GM13977 (cell line): ENCODE measurements at regions not wholly inside any gene's neighbourhood (a gene's known extent, or its start where the extent isn't known, plus 50 kb on each side); places are given as distances from the start of the nearest gene placed in this dataset.

Source experiments
- DNase-seq: peaks from one replicate; pipeline ENCODE4 v3.0.0; 2012; ENCODE audit warnings: low spot score
- CTCF ChIP-seq: IDR thresholded peaks from 2 replicates; pipeline ENCODE4 v1.5.1; 2012; ENCODE audit warnings: mild to moderate bottlenecking, control low read depth; ENCODE audit not compliant: insufficient read depth; ENCODE audit errors: extremely low read depth, missing control alignments
- in situ Hi-C: fragments of 300-500 bp; cut with MboI; formaldehyde crosslinking; loops from one replicate; pipeline ENCODE4 v1.12.0; 2022; ENCODE audit warnings: low sequenced_read_pairs, low pct_unique_long_range_greater_than_20kb, mixed read lengths, inconsistent platforms; ENCODE audit not compliant: unreplicated experiment

GRCh38 chr2:107062173-107062572 is 176.2 kb upstream of the ST6GAL2 start:
- no peak for TF ChIP-seq CTCF
- in situ Hi-C loops, result no loop called here
- no peak for DNase-seq

- in situ Hi-C loops, result no loop called here
- TF ChIP-seq CTCF, result no peak
- DNase-seq, result no peak
These were observed 176.7 kb upstream of the ST6GAL2 start for GRCh38 chr2:107062599-107063220.

- TF ChIP-seq CTCF, result no peak
- no peak for DNase-seq
- in situ Hi-C loops, result no loop called here
These were observed 177.3 kb upstream of the ST6GAL2 start for GRCh38 chr2:107063228-107063627.

GRCh38 chr2:107064750-107065149 is 178.8 kb upstream of the ST6GAL2 start:
- no peak for TF ChIP-seq CTCF
- in situ Hi-C loops, result no loop called here
- no peak for DNase-seq

GRCh38 chr2:107068069-107068916 is 182.3 kb upstream of the ST6GAL2 start:
- TF ChIP-seq CTCF, result no peak
- DNase-seq, result no peak
- in situ Hi-C loops, result no loop called here

- TF ChIP-seq CTCF, result no peak
- in situ Hi-C loops, result no loop called here
These were observed 183.9 kb upstream of the ST6GAL2 start for GRCh38 chr2:107069890-107070289.

More at GRCh38 chr2:107069890-107070289, 183.9 kb upstream of the ST6GAL2 start:
- DNase-seq, result no peak
